ENCODE measurements at regions not wholly inside any gene's neighbourhood (a gene's known extent, or its start where the extent isn't known, plus 50 kb on each side); places are given as distances from the start of the nearest gene placed in this dataset.

DNA sequence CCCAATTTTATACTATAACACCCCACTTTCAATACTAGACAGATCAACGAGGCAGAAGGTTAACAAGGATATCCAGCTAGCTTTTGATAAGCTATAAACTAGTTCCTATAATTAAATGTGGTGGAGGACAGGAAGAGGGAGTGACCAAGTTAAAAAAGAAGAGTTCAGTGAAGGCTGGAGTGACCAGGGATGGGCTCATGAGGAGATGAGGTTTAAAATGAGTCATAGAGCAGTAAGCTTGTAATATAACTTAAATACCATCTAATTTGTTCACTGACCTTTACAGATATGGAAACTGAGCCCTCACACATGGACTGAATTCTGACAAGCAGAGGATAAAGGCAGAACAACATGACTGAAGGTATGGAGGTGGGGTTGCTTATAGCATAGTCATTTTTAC, 284.5 kb downstream of the SPATA31D1 start (continued):
- no peak for TF ChIP-seq MEF2D (tag; conservative IDR thresholded peaks at IDR 0.05; ENCODE audit: low read depth)
- no peak for TF ChIP-seq ZNF445 (CRISPR knock-in tag; IDR thresholded peaks at IDR 0.05; ENCODE audit: low read depth)
- TF ChIP-seq, protein P1, sequence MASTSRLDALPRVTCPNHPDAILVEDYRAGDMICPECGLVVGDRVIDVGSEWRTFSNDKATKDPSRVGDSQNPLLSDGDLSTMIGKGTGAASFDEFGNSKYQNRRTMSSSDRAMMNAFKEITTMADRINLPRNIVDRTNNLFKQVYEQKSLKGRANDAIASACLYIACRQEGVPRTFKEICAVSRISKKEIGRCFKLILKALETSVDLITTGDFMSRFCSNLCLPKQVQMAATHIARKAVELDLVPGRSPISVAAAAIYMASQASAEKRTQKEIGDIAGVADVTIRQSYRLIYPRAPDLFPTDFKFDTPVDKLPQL (IDR thresholded peaks at IDR 0.05; ENCODE audit: extremely low read depth, insufficient read length): no peak
- no peak for TF ChIP-seq MECOM (CRISPR knock-in tag; IDR thresholded peaks at IDR 0.05)
- no peak for TF ChIP-seq ZNF696 (CRISPR knock-in tag; conservative IDR thresholded peaks at IDR 0.05)
- no peak for TF ChIP-seq CREB3 (tag; conservative IDR thresholded peaks at IDR 0.05; ENCODE audit: low read depth)
- no peak for TF ChIP-seq ZNF76 (CRISPR knock-in tag; IDR thresholded peaks at IDR 0.05; ENCODE audit: borderline replicate concordance)
- TF ChIP-seq SMAD1 (IDR thresholded peaks at IDR 0.05; ENCODE audit: low read depth, low read length, partially characterized antibody): no peak
- TF ChIP-seq SMARCA5 (IDR thresholded peaks at IDR 0.05): no peak
- TF ChIP-seq ZNF165 (CRISPR knock-in tag; IDR thresholded peaks at IDR 0.05; ENCODE audit: borderline replicate concordance): no peak

- POLR2A ChIA-PET: no interaction called here
- no peaks in the 10 kb centered on the region for H3K27me3 ChIP-seq (ENCODE audit: control insufficient read depth in 2 of 2, insufficient read depth in 2 of 2, low read length in 2 of 2)
- FAIRE-seq (no peak), DNase-seq (ENCODE audit: extremely low read depth in 1 of 4, low spot score in 3 of 4) (no peak), ATAC-seq (no peak)
- intact Hi-C loops (cut with micrococcal nuclease): no loop called here
- H3K4me3 ChIP-seq: no peak overlapping the region
- CTCF ChIA-PET (ENCODE audit: low intra/inter-chr PET ratio): no interaction called here
- H3K9me1 ChIP-seq (ENCODE audit: control insufficient read depth, insufficient read depth, low read length): no peaks in the 10 kb centered on the region
- H3K9me3 ChIP-seq (replicated peaks; ENCODE audit: control insufficient read depth, insufficient read depth, low read depth, low read length): no peaks in the 10 kb centered on the region
- in situ Hi-C loops (cut with MboI): no loop called here
- no peaks in the 10 kb centered on the region for H3K36me3 ChIP-seq (ENCODE audit: control insufficient read depth, insufficient read depth, low read length)
- 0% methylated on average over 6 of the region's 6 CpGs for WGBS (ENCODE audit: insufficient coverage, low coverage, missing lambda C conversion rate)
- no peak overlapping the region for H3K9ac ChIP-seq (ENCODE audit: insufficient read depth in 1 of 2, low read depth in 2 of 2, low read length in 2 of 2)
- H3K79me2 ChIP-seq (ENCODE audit: control insufficient read depth, insufficient read depth, low read length): no peaks in the 10 kb centered on the region
- no peak overlapping the region for H2AFZ ChIP-seq (ENCODE audit: low read depth, low read length)
- H3K4me1 ChIP-seq (replicated peaks in 1 of 2; ENCODE audit: control insufficient read depth in 2 of 2, insufficient read depth in 2 of 2, low read length in 2 of 2): no peaks in the 10 kb centered on the region
- no peak overlapping the region for H3K27ac ChIP-seq (ENCODE audit: extremely low read depth, low read depth, low read length)
- no peaks in the 10 kb centered on the region for H4K20me1 ChIP-seq (replicated peaks; ENCODE audit: control insufficient read depth, insufficient read depth, low read length)
- H3K4me2 ChIP-seq (ENCODE audit: insufficient read depth, low read length): no peak overlapping the region
- no TSS peak for BruUV-seq (replicated peaks)
- no peak for TF ChIP-seq SAFB2 (IDR thresholded peaks at IDR 0.05; ENCODE audit: borderline replicate concordance, low read depth, low read length, severe bottlenecking)
- no peak for TF ChIP-seq ZNF398 (CRISPR knock-in tag; IDR thresholded peaks at IDR 0.05)
- TF ChIP-seq WHSC1 (IDR thresholded peaks at IDR 0.05; ENCODE audit: low read length): no peak
- TF ChIP-seq POLR2A (conservative IDR thresholded peaks at IDR 0.05): no peak
- TF ChIP-seq, protein P2, sequence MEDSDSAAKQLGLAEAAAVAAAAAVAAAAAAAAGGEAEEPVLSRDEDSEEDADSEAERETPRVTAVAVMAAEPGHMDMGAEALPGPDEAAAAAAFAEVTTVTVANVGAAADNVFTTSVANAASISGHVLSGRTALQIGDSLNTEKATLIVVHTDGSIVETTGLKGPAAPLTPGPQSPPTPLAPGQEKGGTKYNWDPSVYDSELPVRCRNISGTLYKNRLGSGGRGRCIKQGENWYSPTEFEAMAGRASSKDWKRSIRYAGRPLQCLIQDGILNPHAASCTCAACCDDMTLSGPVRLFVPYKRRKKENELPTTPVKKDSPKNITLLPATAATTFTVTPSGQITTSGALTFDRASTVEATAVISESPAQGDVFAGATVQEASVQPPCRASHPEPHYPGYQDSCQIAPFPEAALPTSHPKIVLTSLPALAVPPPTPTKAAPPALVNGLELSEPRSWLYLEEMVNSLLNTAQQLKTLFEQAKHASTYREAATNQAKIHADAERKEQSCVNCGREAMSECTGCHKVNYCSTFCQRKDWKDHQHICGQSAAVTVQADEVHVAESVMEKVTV (CRISPR knock-in tag; IDR thresholded peaks at IDR 0.05): no peak
- TF ChIP-seq LEF1 (IDR thresholded peaks at IDR 0.05): no peak
These were observed 286.8 kb downstream of the SPATA31D1 start for GRCh38 chr9:82275258-82275927.

Measured in K562 (cell line).